GM20431 (cell line): ENCODE measurements at regions not wholly inside any gene's neighbourhood (a gene's known extent, or its start where the extent isn't known, plus 50 kb on each side); places are given as distances from the start of the nearest gene placed in this dataset.

Source experiments
- in situ Hi-C: fragments of 300-500 bp; cut with MseI, MboI; formaldehyde crosslinking; loops from one replicate; pipeline ENCODE4 v1.15.0; 2020; ENCODE audit warnings: low sequenced_read_pairs; ENCODE audit not compliant: unreplicated experiment

GRCh38 chr2:133756833-133757232 is 188.6 kb upstream of the NCKAP5 start:
- in situ Hi-C loops = no loop called here

GRCh38 chr2:133760376-133760775 is 192.1 kb upstream of the NCKAP5 start:
- in situ Hi-C loops = no loop called here

- in situ Hi-C loops = no loop called here
Observed at GRCh38 chr2:133765658-133766057, 197.4 kb upstream of the NCKAP5 start.

- in situ Hi-C loops = no loop called here
Observed at GRCh38 chr2:133766164-133766832, 198.0 kb upstream of the NCKAP5 start.

GRCh38 chr2:133768256-133768655 is 200.0 kb upstream of the NCKAP5 start:
- in situ Hi-C loops = no loop called here

- in situ Hi-C loops = no loop called here
Observed at GRCh38 chr2:133768658-133769435, 200.6 kb upstream of the NCKAP5 start.

GRCh38 chr2:133773854-133774653 is 205.8 kb upstream of the NCKAP5 start:
- in situ Hi-C loops = no loop called here

GRCh38 chr2:133774654-133775015 is 206.4 kb upstream of the NCKAP5 start:
- in situ Hi-C loops = no loop called here

- in situ Hi-C loops = no loop called here
Observed at GRCh38 chr2:133776936-133777573, 208.8 kb upstream of the NCKAP5 start.

GRCh38 chr2:133777574-133777960 is 209.3 kb upstream of the NCKAP5 start:
- in situ Hi-C loops = no loop called here

GRCh38 chr2:133780099-133780996 is 212.1 kb upstream of the NCKAP5 start:
- in situ Hi-C loops = no loop called here

GRCh38 chr2:133780997-133781513 is 212.8 kb upstream of the NCKAP5 start:
- in situ Hi-C loops = no loop called here

- in situ Hi-C loops = no loop called here
Observed at GRCh38 chr2:133787207-133787606, 218.9 kb upstream of the NCKAP5 start.

- in situ Hi-C loops = no loop called here
Observed at GRCh38 chr2:133787651-133788050, 219.4 kb upstream of the NCKAP5 start.

GRCh38 chr2:133788386-133788785 is 220.1 kb upstream of the NCKAP5 start:
- in situ Hi-C loops = no loop called here

GRCh38 chr2:133789743-133790142 is 221.5 kb upstream of the NCKAP5 start:
- in situ Hi-C loops = no loop called here

GRCh38 chr2:133790711-133791110 is 222.4 kb upstream of the NCKAP5 start:
- in situ Hi-C loops = no loop called here

GRCh38 chr2:133791191-133791590 is 222.9 kb upstream of the NCKAP5 start:
- in situ Hi-C loops = no loop called here

GRCh38 chr2:133792223-133792622 is 224.0 kb upstream of the NCKAP5 start:
- in situ Hi-C loops = no loop called here
